HepG2 (cell line): ENCODE measurements at regions not wholly inside any gene's neighbourhood (a gene's known extent, or its start where the extent isn't known, plus 50 kb on each side); places are given as distances from the start of the nearest gene placed in this dataset.

Experiments
- ATAC-seq: fragments of 200-7000 bp; cut with Tn5 transposase; 3 replicates; pipeline ENCODE4 v1.9.1; 2020; ENCODE audit warnings: mild to moderate bottlenecking, moderate library complexity
- BruUV-seq: library from RNA; stranded (reverse); fragments of 400-500 nt; replicated peaks from 2 replicates; lab custom pipeline; 2021; lab: Mats Ljungman, UMichigan
- CTCF ChIA-PET: fragments of 300-600 bp; formaldehyde crosslinking; extraction: SDS; loops from one replicate; lab custom pipeline; 2021; ENCODE audit warnings: low total read pairs, inconsistent platforms, low intra/inter-chr PET ratio; lab: Yijun Ruan, JAX
- POLR2A ChIA-PET: fragments of 350-600 bp; sonication (Branson Sonifier 250); formaldehyde crosslinking; loops from one replicate; lab custom pipeline; 2020; ENCODE audit warnings: antibody characterized with exemption, inconsistent platforms; lab: Yijun Ruan, JAX
- DNase-seq: peaks from one replicate; pipeline ENCODE4 v3.0.0-alpha.2; 2015; ENCODE audit warnings: low spot score
- FAIRE-seq: peaks from 3 replicates; lab custom pipeline; 2011; peaks lifted over from hg19 to GRCh38; lab: Jason Lieb, UNC
- H2AFZ ChIP-seq: one replicate; pipeline ENCODE4 v1.6.1; 2011; ENCODE audit warnings: low read length, inconsistent platforms
- H3K27ac ChIP-seq: fragments of 300-600 bp; 3 replicates; pipeline ENCODE4 v1.8.0; 2011; ENCODE audit warnings: mixed run types, mild to moderate bottlenecking, mixed read lengths, low read length, inconsistent platforms; ENCODE audit not compliant: insufficient read depth; ENCODE audit errors: extremely low read length
- H3K27me3 ChIP-seq, 2 experiments: fragments of 200-600 bp in 1 of 2; 2 replicates in 1 of 2; 3 replicates in 1 of 2; pipeline versions ENCODE4 v1.6.0 to v1.8.0; 2011; ENCODE audit warnings: low read length in 2 of 2, mild to moderate bottlenecking in 2 of 2, moderate library complexity in 2 of 2, inconsistent platforms in 1 of 2; ENCODE audit not compliant: insufficient read depth in 2 of 2, control insufficient read depth in 1 of 2
- H3K36me3 ChIP-seq, 2 experiments: fragments of 200-600 bp in 1 of 2; replicated peaks in 1 of 2; 2 replicates in 1 of 2; 3 replicates in 1 of 2; pipeline versions ENCODE4 v1.5.1 to v1.8.0; 2011; ENCODE audit warnings: low read length in 2 of 2, inconsistent platforms in 1 of 2; ENCODE audit not compliant: insufficient read depth in 2 of 2, control insufficient read depth in 1 of 2
- H3K4me1 ChIP-seq: 2 replicates; pipeline ENCODE4 v1.5.1; 2012; ENCODE audit warnings: low read length, inconsistent platforms; ENCODE audit not compliant: insufficient read depth
- H3K4me2 ChIP-seq: 2 replicates; pipeline ENCODE4 v1.6.0; 2011; ENCODE audit warnings: low read depth, low read length, inconsistent platforms
- H3K4me3 ChIP-seq, 3 experiments: fragments of 200-600 bp in 1 of 3; sonication (generic), shearing (Covaris generic) in 1 of 3; replicated peaks in 1 of 3; 2 replicates each; pipeline ENCODE4 v1.5.1; 2011 to 2016; ENCODE audit warnings: low read length in 3 of 3, inconsistent platforms in 2 of 3, low read depth in 2 of 3, mild to moderate bottlenecking in 2 of 3, control low read depth in 1 of 3, mixed read lengths in 1 of 3; ENCODE audit not compliant: insufficient read depth in 1 of 3
- H3K79me2 ChIP-seq: one replicate; pipeline ENCODE4 v1.6.1; 2011; ENCODE audit warnings: low read length, inconsistent platforms; ENCODE audit not compliant: insufficient read depth
- H3K9ac ChIP-seq: 2 replicates; pipeline ENCODE4 v1.6.0; 2011; ENCODE audit warnings: mild to moderate bottlenecking, low read depth, low read length, inconsistent platforms; ENCODE audit not compliant: insufficient read depth
- H3K9me3 ChIP-seq: 2 replicates; pipeline ENCODE4 v1.5.1; 2012; ENCODE audit warnings: mild to moderate bottlenecking, low read length
- H4K20me1 ChIP-seq: 2 replicates; pipeline ENCODE4 v1.6.0; 2011; ENCODE audit warnings: inconsistent platforms, mild to moderate bottlenecking, low read length, moderate library complexity; ENCODE audit not compliant: insufficient read depth
- BRD4 ChIP-seq: sonication (generic); formaldehyde crosslinking; IDR thresholded peaks from 2 replicates; pipeline ENCODE4 v1.4.0; 2020; ENCODE audit warnings: missing genetic modification reagents
- DMAP1 ChIP-seq: IDR thresholded peaks from 2 replicates; pipeline ENCODE4 v1.6.1; 2016
- ELF3 ChIP-seq: IDR thresholded peaks from 2 replicates; pipeline ENCODE4 v1.6.1; 2016; ENCODE audit warnings: missing genetic modification reagents, missing compliant biosample characterization
- HNF4A ChIP-seq: sonication (generic); formaldehyde crosslinking; IDR thresholded peaks from 2 replicates; pipeline ENCODE4 v1.4.0; 2020; ENCODE audit warnings: missing genetic modification reagents
- ISL2 ChIP-seq: sonication (generic); formaldehyde crosslinking; IDR thresholded peaks from 2 replicates; pipeline ENCODE4 v1.5.0; 2020; ENCODE audit warnings: missing genetic modification reagents
- KDM4B ChIP-seq: sonication (generic); formaldehyde crosslinking; IDR thresholded peaks from 2 replicates; pipeline ENCODE4 v1.4.0; 2020; ENCODE audit warnings: missing genetic modification reagents
- KMT2B ChIP-seq: IDR thresholded peaks from 2 replicates; pipeline ENCODE4 v1.6.1; 2016; ENCODE audit warnings: missing genetic modification reagents, missing compliant biosample characterization
- MLLT10 ChIP-seq: sonication (generic); formaldehyde crosslinking; IDR thresholded peaks from 2 replicates; pipeline ENCODE4 v1.4.0; 2020; ENCODE audit warnings: missing genetic modification reagents
- POGK ChIP-seq: sonication (generic); formaldehyde crosslinking; conservative IDR thresholded peaks from 2 replicates; pipeline ENCODE4 v1.8.0; 2022; ENCODE audit warnings: mild to moderate bottlenecking, moderate library complexity, missing genetic modification reagents
- SP140L ChIP-seq: sonication (generic); formaldehyde crosslinking; IDR thresholded peaks from 2 replicates; pipeline ENCODE4 v1.4.0; 2020; ENCODE audit warnings: missing genetic modification reagents, borderline replicate concordance
- TAF15 ChIP-seq: fragments of 200-400 bp; formaldehyde crosslinking; IDR thresholded peaks from one replicate; pipeline ENCODE4 v1.6.1; 2018; ENCODE audit warnings: mild to moderate bottlenecking, low read depth, low read length; ENCODE audit not compliant: poor library complexity, severe bottlenecking
- TCF7L2 ChIP-seq: IDR thresholded peaks from 2 replicates; pipeline ENCODE4 v1.6.1; 2011; ENCODE audit warnings: mild to moderate bottlenecking, low read depth, low read length, moderate library complexity
- TOE1 ChIP-seq: sonication (generic); formaldehyde crosslinking; IDR thresholded peaks from 2 replicates; pipeline ENCODE4 v1.4.0; 2020; ENCODE audit warnings: mild to moderate bottlenecking, missing genetic modification reagents
- ZNF264 ChIP-seq: sonication (generic); formaldehyde crosslinking; IDR thresholded peaks from 2 replicates; pipeline ENCODE4 v1.4.0; 2020; ENCODE audit warnings: missing genetic modification reagents
- ZNF3 ChIP-seq: IDR thresholded peaks from 2 replicates; pipeline ENCODE4 v1.7.0; 2017; ENCODE audit warnings: inconsistent platforms
- ZNF639 ChIP-seq: conservative IDR thresholded peaks from 2 replicates; pipeline ENCODE4 v1.6.1; 2018; ENCODE audit warnings: missing genetic modification reagents
- ZNF878 ChIP-seq: sonication (generic); formaldehyde crosslinking; IDR thresholded peaks from 2 replicates; pipeline ENCODE4 v1.8.1; 2023; ENCODE audit warnings: mild to moderate bottlenecking, missing genetic modification reagents, moderate library complexity
- ZSCAN12 ChIP-seq: sonication (generic); formaldehyde crosslinking; IDR thresholded peaks from 2 replicates; pipeline ENCODE4 v1.9.0; 2021; ENCODE audit warnings: mild to moderate bottlenecking, missing genetic modification reagents
- WGBS: methylation state at CpG from one replicate; pipeline ENCODE4 v1.1.6; 2017; ENCODE audit warnings: low lambda C conversion rate; 5-methylcytosine and 5-hydroxymethylcytosine counted together
- in situ Hi-C: cut with HindIII; loops from 2 replicates; pipeline ENCODE4 v1.10.0; 2017; ENCODE audit warnings: low pct_unique_long_range_greater_than_20kb; ENCODE audit not compliant: extremely low pct_ligation_motif_present
- intact Hi-C: fragments of 100-400 bp; cut with micrococcal nuclease; formaldehyde crosslinking; loops from one replicate; pipeline ENCODE4 v1.10.0; 2022; ENCODE audit not compliant: unreplicated experiment

- TF ChIP-seq HNF4A (CRISPR knock-in tag) (no peak), ISL2 (CRISPR knock-in tag) (no peak), KDM4B (CRISPR knock-in tag) (no peak), KMT2B (CRISPR knock-in tag) (no peak), ZNF264 (CRISPR knock-in tag) (no peak), TAF15 (no peak), BRD4 (CRISPR knock-in tag) (no peak), ZNF878 (CRISPR knock-in tag) (no peak), ZSCAN12 (CRISPR knock-in tag) (no peak), ELF3 (CRISPR knock-in tag) (no peak), SP140L (CRISPR knock-in tag) (no peak), ZNF639 (CRISPR knock-in tag) (no peak), TCF7L2 (no peak), MLLT10 (CRISPR knock-in tag) (no peak), ZNF3 (no peak), DMAP1 (CRISPR knock-in tag) (no peak), TOE1 (CRISPR knock-in tag) (no peak), POGK (CRISPR knock-in tag) (no peak)
- Histone ChIP-seq H4K20me1 (no peaks in the 10 kb centered on the region), H3K9ac (no peak overlapping the region), H3K9me3 (no peaks in the 10 kb centered on the region), H3K4me2 (no peak overlapping the region), H3K27me3 (no peaks in the 10 kb centered on the region), H3K27ac (no peak overlapping the region), H2AFZ (no peak overlapping the region), H3K4me1 (no peaks in the 10 kb centered on the region), H3K36me3 (no peaks in the 10 kb centered on the region), H3K4me3 (no peak overlapping the region), H3K79me2 (no peaks in the 10 kb centered on the region)
- FAIRE-seq (no peak), DNase-seq (no peak), ATAC-seq (no peak)
- intact Hi-C loops (no loop called here), in situ Hi-C loops (no loop called here)
- ChIA-PET CTCF (no interaction called here), POLR2A (no interaction called here)
- BruUV-seq = no TSS peak
- 0% methylated on average over 4 of the region's 4 CpGs for WGBS
Measured at GRCh38 chrX:22395372-22395771, 122.7 kb downstream of the CBLL2 start.
